GM23338 (cell line): ENCODE measurements at regions not wholly inside any gene's neighbourhood (a gene's known extent, or its start where the extent isn't known, plus 50 kb on each side); places are given as distances from the start of the nearest gene placed in this dataset.

ENCODE experiments used
- ATAC-seq: fragments of 200-7000 bp; cut with Tn5 transposase; 3 replicates; pipeline ENCODE4 v1.9.1; 2020
- DNase-seq: peaks from one replicate; pipeline ENCODE4 v3.0.0-alpha.2; 2015; ENCODE audit warnings: low spot score
- H2AFZ ChIP-seq: fragments of 200-600 bp; sonication (generic); 2 replicates; pipeline ENCODE4 v1.8.0; 2016; ENCODE audit warnings: antibody characterized with exemption, mild to moderate bottlenecking, moderate library complexity
- H3F3A ChIP-seq: fragments of 200-600 bp; sonication (generic); replicated peaks from 2 replicates; pipeline ENCODE4 v1.8.0; 2017; ENCODE audit warnings: antibody characterized with exemption, mixed run types, low read depth
- H3K27ac ChIP-seq: fragments of 200-600 bp; sonication (generic); 2 replicates; pipeline ENCODE4 v1.6.1; 2016; ENCODE audit warnings: low read depth
- H3K27me3 ChIP-seq: fragments of 200-600 bp; sonication (generic); 2 replicates; pipeline ENCODE4 v1.8.0; 2016; ENCODE audit warnings: mild to moderate bottlenecking, mixed run types, moderate library complexity; ENCODE audit not compliant: insufficient read depth
- H3K36me3 ChIP-seq: fragments of 200-600 bp; sonication (generic); 2 replicates; pipeline ENCODE4 v1.8.0; 2016; ENCODE audit warnings: mild to moderate bottlenecking; ENCODE audit not compliant: insufficient read depth
- H3K4me1 ChIP-seq: fragments of 200-600 bp; sonication (generic); 2 replicates; pipeline ENCODE4 v1.8.0; 2016; ENCODE audit warnings: mild to moderate bottlenecking, moderate library complexity; ENCODE audit not compliant: insufficient read depth
- H3K4me2 ChIP-seq: fragments of 200-600 bp; sonication (generic); 2 replicates; pipeline ENCODE4 v1.7.1; 2017; ENCODE audit warnings: mixed run types
- H3K4me3 ChIP-seq: fragments of 200-600 bp; sonication (generic); 2 replicates; pipeline ENCODE4 v1.6.1; 2016; ENCODE audit warnings: mixed run types
- H3K79me2 ChIP-seq: fragments of 200-600 bp; sonication (generic); replicated peaks from 2 replicates; pipeline ENCODE4 v1.8.0; 2017; ENCODE audit warnings: mild to moderate bottlenecking; ENCODE audit not compliant: insufficient read depth
- H3K9me2 ChIP-seq: fragments of 200-600 bp; sonication (generic); 2 replicates; pipeline ENCODE4 v1.8.0; 2017; ENCODE audit not compliant: insufficient read depth
- H4K20me1 ChIP-seq: fragments of 200-600 bp; sonication (generic); replicated peaks from 2 replicates; pipeline ENCODE4 v1.8.0; 2017; ENCODE audit warnings: mild to moderate bottlenecking; ENCODE audit not compliant: insufficient read depth
- H3K27ac Mint-ChIP-seq: 2 replicates; pipeline ENCODE4 v1.8.0; 2020; ENCODE audit warnings: inconsistent platforms, mild to moderate bottlenecking, moderate library complexity, mixed read lengths
- H3K27me3 Mint-ChIP-seq: 3 replicates; pipeline ENCODE4 v1.8.0; 2022; ENCODE audit warnings: low read depth, mild to moderate bottlenecking, moderate library complexity, mixed read lengths, inconsistent platforms; ENCODE audit not compliant: insufficient read depth, poor library complexity
- H3K36me3 Mint-ChIP-seq: 3 replicates; pipeline ENCODE4 v1.8.0; 2021; ENCODE audit warnings: low read depth, mild to moderate bottlenecking, inconsistent platforms, moderate library complexity, mixed read lengths
- H3K4me1 Mint-ChIP-seq: 3 replicates; pipeline ENCODE4 v1.8.0; 2020; ENCODE audit warnings: mild to moderate bottlenecking, inconsistent platforms, mixed read lengths
- H3K4me3 Mint-ChIP-seq: 3 replicates; pipeline ENCODE4 v1.8.0; 2021; ENCODE audit warnings: moderate library complexity, mild to moderate bottlenecking, inconsistent platforms, mixed read lengths
- H3K9me3 Mint-ChIP-seq: 3 replicates; pipeline ENCODE4 v1.8.0; 2020; ENCODE audit warnings: moderate library complexity, mild to moderate bottlenecking, inconsistent platforms, mixed read lengths
- CREB1 ChIP-seq: fragments of 250-450 bp; sonication (Bioruptor Pico); IDR thresholded peaks from 2 replicates; pipeline ENCODE4 v1.5.0; 2020; ENCODE audit warnings: low read depth, mild to moderate bottlenecking, moderate library complexity
- EZH2 ChIP-seq: fragments of 200-600 bp; sonication (generic); IDR thresholded peaks from one replicate; pipeline ENCODE4 v1.8.0; 2017; ENCODE audit warnings: antibody characterized with exemption, mild to moderate bottlenecking, low read depth; ENCODE audit not compliant: unreplicated experiment
- EZH2phosphoT487 ChIP-seq: fragments of 200-600 bp; sonication (generic); IDR thresholded peaks from one replicate; pipeline ENCODE4 v1.8.1; 2018; ENCODE audit warnings: antibody characterized with exemption; ENCODE audit not compliant: unreplicated experiment
- JUNB ChIP-seq: IDR thresholded peaks from one replicate; pipeline ENCODE4 v1.6.1; 2016; ENCODE audit warnings: antibody characterized with exemption; ENCODE audit not compliant: unreplicated experiment
- POLR2AphosphoS5 ChIP-seq: IDR thresholded peaks from 2 replicates; pipeline ENCODE4 v1.6.1; 2016; ENCODE audit warnings: antibody characterized with exemption, low read depth
- STAT1 ChIP-seq: IDR thresholded peaks from one replicate; pipeline ENCODE4 v1.6.1; 2016; ENCODE audit warnings: antibody characterized with exemption; ENCODE audit not compliant: unreplicated experiment
- ZNF331 ChIP-seq: fragments of 250-450 bp; sonication (Bioruptor Pico); IDR thresholded peaks from 2 replicates; pipeline ENCODE4 v1.5.0; 2020; ENCODE audit warnings: low read depth, mild to moderate bottlenecking, moderate library complexity
- TF ChIP-seq, protein P1 (sequence below), 2 experiments: fragments of 200-600 bp in 1 of 2; sonication (generic) in 1 of 2; conservative IDR thresholded peaks; 2 replicates each; pipeline versions ENCODE4 v1.5.1 to v1.6.1; 2016 to 2017; ENCODE audit warnings: antibody characterized with exemption in 2 of 2, low read depth in 2 of 2, mild to moderate bottlenecking in 2 of 2, moderate library complexity in 1 of 2
- TF ChIP-seq, protein P2 (sequence below): fragments of 250-450 bp; sonication (Bioruptor Pico); IDR thresholded peaks from 2 replicates; pipeline ENCODE4 v1.5.0; 2020; ENCODE audit warnings: mild to moderate bottlenecking, moderate library complexity
- TF ChIP-seq, protein P3 (sequence below): IDR thresholded peaks from 2 replicates; pipeline ENCODE4 v1.6.1; 2016; ENCODE audit warnings: antibody characterized with exemption

DNA sequence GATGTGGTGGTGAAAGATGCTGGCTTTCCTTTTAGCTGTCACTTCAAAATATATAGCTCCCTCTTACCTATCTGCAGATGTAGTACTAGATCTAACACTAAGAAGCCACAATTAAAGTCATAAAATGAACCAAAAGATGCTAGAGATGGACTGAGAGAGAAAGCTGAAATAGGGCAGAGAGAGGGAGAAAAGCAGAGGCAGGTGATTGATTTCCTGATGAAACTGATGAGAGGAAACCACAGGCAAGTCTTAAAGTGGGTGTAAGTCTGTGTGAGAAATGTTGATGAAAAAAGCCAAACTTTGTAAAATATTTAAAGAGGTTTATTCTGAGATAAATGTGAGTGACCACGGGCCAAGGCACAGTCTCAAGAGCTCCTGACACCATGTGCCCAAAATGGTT is 194.3 kb upstream of the MBL2 start:
- no peaks in the 10 kb centered on the region for H3K27me3 ChIP-seq
- Mint-ChIP-seq H3K27ac (peak overlapping the region; percentile 94; the same call in 1 of the 2 replicates), H3K27me3 (peaks cover 7% of the 10 kb centered on the region), H3K4me3 (no peak overlapping the region), H3K4me1 (peaks cover 40% of the 10 kb centered on the region), H3K36me3 (peaks cover 44% of the 10 kb centered on the region), H3K9me3 (peaks cover 20% of the 10 kb centered on the region)
- no peaks in the 10 kb centered on the region for H4K20me1 ChIP-seq
- H3K4me2 ChIP-seq: no peak overlapping the region
- H3K27ac ChIP-seq: peak overlapping the region; percentile 85
- H3F3A ChIP-seq: no peaks in the 10 kb centered on the region; the same call in 1 of the 2 replicates
- H3K4me1 ChIP-seq: peaks cover 36% of the 10 kb centered on the region
- DNase-seq (no peak), ATAC-seq (no peak)
- H2AFZ ChIP-seq: no peak overlapping the region
- TF ChIP-seq, protein P1, sequence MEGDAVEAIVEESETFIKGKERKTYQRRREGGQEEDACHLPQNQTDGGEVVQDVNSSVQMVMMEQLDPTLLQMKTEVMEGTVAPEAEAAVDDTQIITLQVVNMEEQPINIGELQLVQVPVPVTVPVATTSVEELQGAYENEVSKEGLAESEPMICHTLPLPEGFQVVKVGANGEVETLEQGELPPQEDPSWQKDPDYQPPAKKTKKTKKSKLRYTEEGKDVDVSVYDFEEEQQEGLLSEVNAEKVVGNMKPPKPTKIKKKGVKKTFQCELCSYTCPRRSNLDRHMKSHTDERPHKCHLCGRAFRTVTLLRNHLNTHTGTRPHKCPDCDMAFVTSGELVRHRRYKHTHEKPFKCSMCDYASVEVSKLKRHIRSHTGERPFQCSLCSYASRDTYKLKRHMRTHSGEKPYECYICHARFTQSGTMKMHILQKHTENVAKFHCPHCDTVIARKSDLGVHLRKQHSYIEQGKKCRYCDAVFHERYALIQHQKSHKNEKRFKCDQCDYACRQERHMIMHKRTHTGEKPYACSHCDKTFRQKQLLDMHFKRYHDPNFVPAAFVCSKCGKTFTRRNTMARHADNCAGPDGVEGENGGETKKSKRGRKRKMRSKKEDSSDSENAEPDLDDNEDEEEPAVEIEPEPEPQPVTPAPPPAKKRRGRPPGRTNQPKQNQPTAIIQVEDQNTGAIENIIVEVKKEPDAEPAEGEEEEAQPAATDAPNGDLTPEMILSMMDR (conservative IDR thresholded peaks at IDR 0.05; ENCODE audit: low read depth in 2 of 2): no peak
- TF ChIP-seq POLR2AphosphoS5 (no peak), ZNF331 (CRISPR knock-in tag) (no peak), STAT1 (no peak)
- H3K9me2 ChIP-seq: peaks cover 6% of the 10 kb centered on the region; the same call in 1 of the 2 replicates
- no peaks in the 10 kb centered on the region for H3K36me3 ChIP-seq
- H3K4me3 ChIP-seq: no peak overlapping the region
- no peaks in the 10 kb centered on the region for H3K79me2 ChIP-seq

DNA sequence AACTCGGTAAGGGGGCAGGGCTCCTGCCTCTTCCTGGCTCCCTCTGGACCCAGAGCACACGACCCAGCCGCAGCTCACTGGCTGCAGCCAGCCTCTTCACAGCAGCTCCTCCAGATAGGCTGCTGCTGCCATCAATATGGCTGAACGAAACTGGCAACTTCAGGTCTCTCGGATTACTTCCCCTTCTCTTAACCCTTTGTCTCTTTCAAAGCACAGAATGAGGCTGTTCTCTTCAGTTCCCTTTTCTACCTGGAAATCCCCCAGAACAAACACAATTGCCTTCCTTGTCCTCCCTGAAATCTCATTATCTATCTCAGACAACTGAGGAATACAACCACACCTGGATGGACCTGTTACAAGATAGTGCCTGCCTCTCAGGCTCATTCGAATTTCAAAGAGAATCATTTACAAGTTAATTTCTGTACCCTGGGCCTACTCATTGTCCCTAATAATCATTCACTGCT is 193.4 kb upstream of the MBL2 start:
- H3K27ac ChIP-seq: peak overlapping the region; percentile 96
- no peak overlapping the region for H3K4me2 ChIP-seq
- DNase-seq: peak; percentile 78
- H3K36me3 Mint-ChIP-seq: peaks cover 35% of the 10 kb centered on the region; the same call in 2 of the 3 replicates
- peaks cover 47% of the 10 kb centered on the region for H3K4me1 Mint-ChIP-seq
- H3K27ac Mint-ChIP-seq: peak overlapping the region; percentile 58; the same call in 1 of the 2 replicates
- no peaks in the 10 kb centered on the region; the same call in 1 of the 2 replicates for H3F3A ChIP-seq
- ATAC-seq: peak; percentile 86
- H3K27me3 Mint-ChIP-seq: peaks cover 7% of the 10 kb centered on the region
- peaks cover 36% of the 10 kb centered on the region for H3K4me1 ChIP-seq
- H3K36me3 ChIP-seq: no peaks in the 10 kb centered on the region
- H3K79me2 ChIP-seq: no peaks in the 10 kb centered on the region
- peaks cover 6% of the 10 kb centered on the region; the same call in 1 of the 2 replicates for H3K9me2 ChIP-seq
- no peak overlapping the region for H2AFZ ChIP-seq
- H3K9me3 Mint-ChIP-seq: peaks cover 12% of the 10 kb centered on the region
- no peaks in the 10 kb centered on the region for H3K27me3 ChIP-seq
- H4K20me1 ChIP-seq: no peaks in the 10 kb centered on the region
- peak overlapping the region; percentile 18; the same call in 1 of the 3 replicates for H3K4me3 Mint-ChIP-seq
- no peak overlapping the region for H3K4me3 ChIP-seq
- TF ChIP-seq POLR2AphosphoS5: peak; percentile 30; the same call in 1 of the 2 replicates
- TF ChIP-seq EZH2: no peak
- no peak for TF ChIP-seq CREB1 (CRISPR knock-in tag)
- TF ChIP-seq, protein P1 (conservative IDR thresholded peaks at IDR 0.05; ENCODE audit: low read depth in 2 of 2): no peak
- no peak for TF ChIP-seq JUNB
- TF ChIP-seq, protein P2, sequence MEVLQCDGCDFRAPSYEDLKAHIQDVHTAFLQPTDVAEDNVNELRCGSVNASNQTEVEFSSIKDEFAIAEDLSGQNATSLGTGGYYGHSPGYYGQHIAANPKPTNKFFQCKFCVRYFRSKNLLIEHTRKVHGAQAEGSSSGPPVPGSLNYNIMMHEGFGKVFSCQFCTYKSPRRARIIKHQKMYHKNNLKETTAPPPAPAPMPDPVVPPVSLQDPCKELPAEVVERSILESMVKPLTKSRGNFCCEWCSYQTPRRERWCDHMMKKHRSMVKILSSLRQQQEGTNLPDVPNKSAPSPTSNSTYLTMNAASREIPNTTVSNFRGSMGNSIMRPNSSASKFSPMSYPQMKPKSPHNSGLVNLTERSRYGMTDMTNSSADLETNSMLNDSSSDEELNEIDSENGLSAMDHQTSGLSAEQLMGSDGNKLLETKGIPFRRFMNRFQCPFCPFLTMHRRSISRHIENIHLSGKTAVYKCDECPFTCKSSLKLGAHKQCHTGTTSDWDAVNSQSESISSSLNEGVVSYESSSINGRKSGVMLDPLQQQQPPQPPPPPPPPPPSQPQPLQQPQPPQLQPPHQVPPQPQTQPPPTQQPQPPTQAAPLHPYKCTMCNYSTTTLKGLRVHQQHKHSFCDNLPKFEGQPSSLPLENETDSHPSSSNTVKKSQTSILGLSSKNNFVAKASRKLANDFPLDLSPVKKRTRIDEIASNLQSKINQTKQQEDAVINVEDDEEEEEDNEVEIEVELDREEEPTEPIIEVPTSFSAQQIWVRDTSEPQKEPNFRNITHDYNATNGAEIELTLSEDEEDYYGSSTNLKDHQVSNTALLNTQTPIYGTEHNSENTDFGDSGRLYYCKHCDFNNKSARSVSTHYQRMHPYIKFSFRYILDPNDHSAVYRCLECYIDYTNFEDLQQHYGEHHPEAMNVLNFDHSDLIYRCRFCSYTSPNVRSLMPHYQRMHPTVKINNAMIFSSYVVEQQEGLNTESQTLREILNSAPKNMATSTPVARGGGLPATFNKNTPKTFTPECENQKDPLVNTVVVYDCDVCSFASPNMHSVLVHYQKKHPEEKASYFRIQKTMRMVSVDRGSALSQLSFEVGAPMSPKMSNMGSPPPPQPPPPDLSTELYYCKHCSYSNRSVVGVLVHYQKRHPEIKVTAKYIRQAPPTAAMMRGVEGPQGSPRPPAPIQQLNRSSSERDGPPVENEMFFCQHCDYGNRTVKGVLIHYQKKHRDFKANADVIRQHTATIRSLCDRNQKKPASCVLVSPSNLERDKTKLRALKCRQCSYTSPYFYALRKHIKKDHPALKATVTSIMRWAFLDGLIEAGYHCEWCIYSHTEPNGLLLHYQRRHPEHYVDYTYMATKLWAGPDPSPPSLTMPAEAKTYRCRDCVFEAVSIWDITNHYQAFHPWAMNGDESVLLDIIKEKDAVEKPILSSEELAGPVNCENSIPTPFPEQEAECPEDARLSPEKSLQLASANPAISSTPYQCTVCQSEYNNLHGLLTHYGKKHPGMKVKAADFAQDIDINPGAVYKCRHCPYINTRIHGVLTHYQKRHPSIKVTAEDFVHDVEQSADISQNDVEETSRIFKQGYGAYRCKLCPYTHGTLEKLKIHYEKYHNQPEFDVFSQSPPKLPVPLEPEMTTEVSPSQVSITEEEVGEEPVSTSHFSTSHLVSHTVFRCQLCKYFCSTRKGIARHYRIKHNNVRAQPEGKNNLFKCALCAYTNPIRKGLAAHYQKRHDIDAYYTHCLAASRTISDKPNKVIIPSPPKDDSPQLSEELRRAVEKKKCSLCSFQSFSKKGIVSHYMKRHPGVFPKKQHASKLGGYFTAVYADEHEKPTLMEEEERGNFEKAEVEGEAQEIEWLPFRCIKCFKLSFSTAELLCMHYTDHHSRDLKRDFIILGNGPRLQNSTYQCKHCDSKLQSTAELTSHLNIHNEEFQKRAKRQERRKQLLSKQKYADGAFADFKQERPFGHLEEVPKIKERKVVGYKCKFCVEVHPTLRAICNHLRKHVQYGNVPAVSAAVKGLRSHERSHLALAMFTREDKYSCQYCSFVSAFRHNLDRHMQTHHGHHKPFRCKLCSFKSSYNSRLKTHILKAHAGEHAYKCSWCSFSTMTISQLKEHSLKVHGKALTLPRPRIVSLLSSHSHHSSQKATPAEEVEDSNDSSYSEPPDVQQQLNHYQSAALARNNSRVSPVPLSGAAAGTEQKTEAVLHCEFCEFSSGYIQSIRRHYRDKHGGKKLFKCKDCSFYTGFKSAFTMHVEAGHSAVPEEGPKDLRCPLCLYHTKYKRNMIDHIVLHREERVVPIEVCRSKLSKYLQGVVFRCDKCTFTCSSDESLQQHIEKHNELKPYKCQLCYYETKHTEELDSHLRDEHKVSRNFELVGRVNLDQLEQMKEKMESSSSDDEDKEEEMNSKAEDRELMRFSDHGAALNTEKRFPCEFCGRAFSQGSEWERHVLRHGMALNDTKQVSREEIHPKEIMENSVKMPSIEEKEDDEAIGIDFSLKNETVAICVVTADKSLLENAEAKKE (CRISPR knock-in tag): peak; percentile 66
- TF ChIP-seq EZH2phosphoT487: no peak
- no peak for TF ChIP-seq STAT1
- TF ChIP-seq, protein P3, sequence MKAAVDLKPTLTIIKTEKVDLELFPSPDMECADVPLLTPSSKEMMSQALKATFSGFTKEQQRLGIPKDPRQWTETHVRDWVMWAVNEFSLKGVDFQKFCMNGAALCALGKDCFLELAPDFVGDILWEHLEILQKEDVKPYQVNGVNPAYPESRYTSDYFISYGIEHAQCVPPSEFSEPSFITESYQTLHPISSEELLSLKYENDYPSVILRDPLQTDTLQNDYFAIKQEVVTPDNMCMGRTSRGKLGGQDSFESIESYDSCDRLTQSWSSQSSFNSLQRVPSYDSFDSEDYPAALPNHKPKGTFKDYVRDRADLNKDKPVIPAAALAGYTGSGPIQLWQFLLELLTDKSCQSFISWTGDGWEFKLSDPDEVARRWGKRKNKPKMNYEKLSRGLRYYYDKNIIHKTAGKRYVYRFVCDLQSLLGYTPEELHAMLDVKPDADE: no peak
